Loucy (cell line): ENCODE measurements at regions not wholly inside any gene's neighbourhood (a gene's known extent, or its start where the extent isn't known, plus 50 kb on each side); places are given as distances from the start of the nearest gene placed in this dataset.

ENCODE experiments used
- H2AFZ ChIP-seq: fragments of 200-600 bp; sonication (generic); 2 replicates; pipeline ENCODE4 v1.6.0; 2016; ENCODE audit warnings: antibody characterized with exemption, mild to moderate bottlenecking, low read length, moderate library complexity
- H3F3A ChIP-seq: fragments of 200-600 bp; 2 replicates; pipeline ENCODE4 v1.6.0; 2016; ENCODE audit warnings: antibody characterized with exemption, low read depth, mild to moderate bottlenecking
- H3K27me3 ChIP-seq: fragments of 200-600 bp; sonication (generic); 2 replicates; pipeline ENCODE4 v1.6.1; 2014; ENCODE audit warnings: low read length, mild to moderate bottlenecking; ENCODE audit not compliant: insufficient read depth, poor library complexity, severe bottlenecking
- H3K36me3 ChIP-seq: fragments of 200-600 bp; sonication (generic); 2 replicates; pipeline ENCODE4 v1.6.1; 2016; ENCODE audit warnings: low read length; ENCODE audit not compliant: insufficient read depth
- H3K4me1 ChIP-seq: fragments of 200-600 bp; sonication (generic); 2 replicates; pipeline ENCODE4 v1.5.1; 2014; ENCODE audit warnings: low read length, mild to moderate bottlenecking; ENCODE audit not compliant: insufficient read depth, poor library complexity, severe bottlenecking
- H3K4me2 ChIP-seq: fragments of 200-600 bp; sonication (generic); 2 replicates; pipeline ENCODE4 v1.6.0; 2014; ENCODE audit warnings: antibody characterized with exemption, low read length, low read depth, mild to moderate bottlenecking; ENCODE audit not compliant: poor library complexity, severe bottlenecking
- H3K4me3 ChIP-seq: fragments of 200-600 bp; sonication (generic); 2 replicates; pipeline ENCODE4 v1.5.1; 2014; ENCODE audit warnings: low read length, mild to moderate bottlenecking, mixed read lengths; ENCODE audit not compliant: poor library complexity, severe bottlenecking
- H3K79me2 ChIP-seq: fragments of 200-600 bp; sonication (generic); 2 replicates; pipeline ENCODE4 v1.6.1; 2014; ENCODE audit warnings: low read length; ENCODE audit not compliant: insufficient read depth
- H3K9ac ChIP-seq: fragments of 200-600 bp; sonication (generic); 2 replicates; pipeline ENCODE4 v1.6.0; 2014; ENCODE audit warnings: mild to moderate bottlenecking, low read depth, low read length, moderate library complexity; ENCODE audit not compliant: poor library complexity, severe bottlenecking
- H3K9me2 ChIP-seq: fragments of 200-600 bp; sonication (generic); replicated peaks from 2 replicates; pipeline ENCODE4 v1.6.1; 2016; ENCODE audit warnings: low read depth, low read length, mixed read lengths
- H3K9me3 ChIP-seq: fragments of 200-600 bp; sonication (generic); 2 replicates; pipeline ENCODE4 v1.6.1; 2014; ENCODE audit warnings: mild to moderate bottlenecking, antibody characterized with exemption, low read length, low read depth; ENCODE audit not compliant: insufficient read depth
- H4K20me1 ChIP-seq: fragments of 200-600 bp; sonication (generic); 2 replicates; pipeline ENCODE4 v1.6.0; 2014; ENCODE audit warnings: antibody characterized with exemption, low read length, mild to moderate bottlenecking; ENCODE audit not compliant: insufficient read depth, poor library complexity, severe bottlenecking
- CTCF ChIP-seq: fragments of 200-600 bp; sonication (generic); conservative IDR thresholded peaks from 2 replicates; pipeline ENCODE4 v1.5.1; 2014; ENCODE audit warnings: mild to moderate bottlenecking, antibody characterized with exemption, low read length
- EZH2phosphoT487 ChIP-seq: fragments of 200-600 bp; IDR thresholded peaks from 2 replicates; pipeline ENCODE4 v1.6.1; 2018; ENCODE audit warnings: antibody characterized with exemption, mild to moderate bottlenecking, moderate library complexity, borderline replicate concordance

DNA sequence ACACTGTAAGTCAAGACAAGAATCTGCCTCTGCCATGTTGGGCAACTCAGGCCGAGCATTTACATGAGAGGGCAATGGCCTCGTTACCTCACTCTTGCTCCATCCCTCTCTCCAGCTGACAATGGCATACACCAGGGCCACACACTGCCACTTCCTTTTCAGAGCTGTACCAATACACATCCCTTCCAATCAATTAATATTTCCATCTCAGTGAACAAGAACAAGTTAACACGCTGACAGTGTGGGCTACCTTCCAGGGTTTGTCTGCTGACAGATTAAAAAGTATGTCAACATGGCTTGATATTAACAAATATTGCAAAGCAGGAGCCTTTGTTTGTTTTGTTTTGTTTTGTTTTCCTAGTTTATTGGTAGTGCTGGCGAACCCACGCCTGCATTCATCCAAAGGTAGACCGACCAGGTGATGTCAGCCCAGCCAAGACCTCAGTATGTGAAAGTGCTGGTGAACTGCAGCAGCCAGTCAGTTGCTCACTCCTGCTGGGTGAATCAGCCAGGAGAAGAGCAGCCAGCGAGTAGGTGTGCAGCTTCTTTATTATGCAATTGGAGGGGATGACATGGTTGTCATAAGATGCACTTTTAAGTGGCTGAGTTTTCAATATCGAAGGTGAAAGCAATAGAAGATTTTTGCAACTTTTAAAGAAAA, 487.3 kb upstream of the JARID2 start:
- Histone ChIP-seq H4K20me1 (no peaks in the 10 kb centered on the region), H3K27me3 (no peaks in the 10 kb centered on the region), H3K36me3 (no peaks in the 10 kb centered on the region), H3K4me1 (peaks cover 6% of the 10 kb centered on the region), H3F3A (no peaks in the 10 kb centered on the region), H2AFZ (no peak overlapping the region), H3K4me2 (no peak overlapping the region), H3K9ac (no peak overlapping the region), H3K9me2 (no peaks in the 10 kb centered on the region), H3K9me3 (no peaks in the 10 kb centered on the region), H3K4me3 (no peak overlapping the region), H3K79me2 (no peaks in the 10 kb centered on the region)
- no peak for TF ChIP-seq EZH2phosphoT487
- TF ChIP-seq CTCF = no peak

- Histone ChIP-seq H3K27me3 (no peaks in the 10 kb centered on the region), H3F3A (no peaks in the 10 kb centered on the region), H3K4me1 (peaks cover 9% of the 10 kb centered on the region), H4K20me1 (no peaks in the 10 kb centered on the region), H3K79me2 (no peaks in the 10 kb centered on the region), H3K9me3 (no peaks in the 10 kb centered on the region), H3K9me2 (no peaks in the 10 kb centered on the region), H3K4me3 (no peak overlapping the region), H2AFZ (no peak overlapping the region), H3K4me2 (no peak overlapping the region), H3K9ac (no peak overlapping the region), H3K36me3 (no peaks in the 10 kb centered on the region)
- TF ChIP-seq EZH2phosphoT487 = no peak
- no peak for TF ChIP-seq CTCF
Observed at GRCh38 chr6:14759976-14760672, 485.7 kb upstream of the JARID2 start.

- no peaks in the 10 kb centered on the region for H3K36me3 ChIP-seq
- H2AFZ ChIP-seq = no peak overlapping the region
- no peaks in the 10 kb centered on the region for H3K27me3 ChIP-seq
- no peaks in the 10 kb centered on the region for H3F3A ChIP-seq
- no peaks in the 10 kb centered on the region for H4K20me1 ChIP-seq
- no peak overlapping the region for H3K9ac ChIP-seq
- no peak overlapping the region for H3K4me2 ChIP-seq
- TF ChIP-seq EZH2phosphoT487 = no peak
- no peak for TF ChIP-seq CTCF
- peaks cover 12% of the 10 kb centered on the region for H3K4me1 ChIP-seq
- no peaks in the 10 kb centered on the region for H3K9me2 ChIP-seq
- no peaks in the 10 kb centered on the region for H3K9me3 ChIP-seq
- H3K4me3 ChIP-seq = no peak overlapping the region
- H3K79me2 ChIP-seq = no peaks in the 10 kb centered on the region
Observed at GRCh38 chr6:14762077-14762476, 483.8 kb upstream of the JARID2 start.
